Peyer's patch (tissue), 4 donors: ENCODE measurements at regions not wholly inside any gene's neighbourhood (a gene's known extent, or its start where the extent isn't known, plus 50 kb on each side); places are given as distances from the start of the nearest gene placed in this dataset.
"Not testable (repeated sequence)": the region's sequence is repeated elsewhere in the genome, so short reads cannot be mapped to it uniquely, and the experiment has no call there.

ENCODE experiments used
- DNase-seq, 3 donors: peaks; one replicate each; pipeline ENCODE4 v3.0.0-alpha.2; 2017 to 2019
- H3K27ac ChIP-seq, 4 donors: fragments of 200-600 bp; sonication (generic); one replicate each; pipeline ENCODE4 v1.5.1; 2016 to 2019
- H3K27me3 ChIP-seq, 2 donors: fragments of 200-600 bp; sonication (generic); one replicate each; pipeline ENCODE4 v1.5.1; 2019
- H3K36me3 ChIP-seq, 3 donors: fragments of 200-600 bp; sonication (generic); one replicate each; pipeline ENCODE4 v1.5.1; 2016 to 2019
- H3K4me1 ChIP-seq, 4 donors: fragments of 200-600 bp; sonication (generic); one replicate each; pipeline ENCODE4 v1.5.1; 2016 to 2019
- H3K4me3 ChIP-seq, 4 donors: fragments of 200-600 bp; sonication (generic); 1 replicate in 3 of 4; 2 replicates in 1 of 4; pipeline ENCODE4 v1.5.1; 2016 to 2019; ENCODE audit warnings: mild to moderate bottlenecking in 1 of 4
- H3K9me3 ChIP-seq, 4 donors: fragments of 200-600 bp; sonication (generic); one replicate each; pipeline ENCODE4 v1.5.1; 2016 to 2019; ENCODE audit warnings: mild to moderate bottlenecking in 1 of 4
- POLR2A ChIP-seq, 2 donors: fragments of 450-650 bp; IDR thresholded peaks; one replicate each; pipeline ENCODE4 v1.5.1; 2017; ENCODE audit warnings: antibody characterized with exemption in 2 of 2, mild to moderate bottlenecking in 2 of 2, moderate library complexity in 2 of 2
- TF ChIP-seq, protein P1 (sequence below), 6 experiments: fragments of 450-650 bp in 4 of 6; fragments of 200-600 bp in 2 of 6; sonication (generic) in 1 of 6; IDR thresholded peaks; one replicate each; pipeline ENCODE4 v1.5.1; 2017 to 2019; ENCODE audit warnings: antibody characterized with exemption in 6 of 6, mild to moderate bottlenecking in 3 of 6, moderate library complexity in 1 of 6

DNA sequence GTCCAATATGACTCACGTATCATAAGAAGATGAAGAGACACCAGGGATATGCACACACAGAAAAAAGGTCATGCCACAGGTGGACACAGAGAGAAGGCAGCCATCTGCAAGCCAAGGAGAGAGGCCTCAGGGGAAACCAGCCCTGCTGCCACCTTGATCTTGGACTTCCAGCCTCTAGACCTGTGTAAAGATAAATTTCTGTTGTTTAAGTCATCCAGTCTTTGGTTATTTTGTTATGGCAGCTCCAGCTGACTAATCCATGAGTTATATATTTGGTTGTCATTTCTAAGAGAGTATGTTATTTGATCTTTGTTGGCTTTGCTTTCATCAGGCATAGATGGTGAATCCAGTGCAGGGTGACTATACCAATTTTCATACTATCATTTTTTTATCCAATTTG, 130.2 kb upstream of the DAP start:
- Histone ChIP-seq H3K27ac (no peak overlapping the region), H3K4me3 (no peak overlapping the region)

DNA sequence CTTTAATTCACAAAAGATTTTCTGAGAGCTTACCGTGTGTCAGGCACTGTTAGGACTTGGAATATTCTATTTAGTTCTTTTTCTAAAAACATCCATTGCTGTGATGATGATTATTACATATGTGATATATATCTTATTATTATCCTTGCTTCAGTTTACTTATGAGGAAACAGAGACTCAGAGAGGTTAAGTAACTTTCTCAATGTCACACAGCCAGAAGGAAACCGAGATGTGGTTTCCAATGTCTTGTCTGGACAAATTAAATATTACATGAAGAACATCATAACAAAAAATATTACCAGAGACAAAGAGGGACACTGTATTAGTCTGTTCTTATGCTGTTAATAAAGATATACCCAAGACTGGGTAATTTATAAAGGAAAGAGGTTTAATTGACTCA, 125.5 kb upstream of the DAP start:
- Histone ChIP-seq H3K4me1 (no peaks in the 10 kb centered on the region), H3K4me3 (no peak overlapping the region), H3K27ac (no peak overlapping the region), H3K9me3 (no peaks in the 10 kb centered on the region), H3K36me3 (no peaks in the 10 kb centered on the region), H3K27me3 (no peaks in the 10 kb centered on the region)
- DNase-seq = no peak
- TF ChIP-seq, protein P1, sequence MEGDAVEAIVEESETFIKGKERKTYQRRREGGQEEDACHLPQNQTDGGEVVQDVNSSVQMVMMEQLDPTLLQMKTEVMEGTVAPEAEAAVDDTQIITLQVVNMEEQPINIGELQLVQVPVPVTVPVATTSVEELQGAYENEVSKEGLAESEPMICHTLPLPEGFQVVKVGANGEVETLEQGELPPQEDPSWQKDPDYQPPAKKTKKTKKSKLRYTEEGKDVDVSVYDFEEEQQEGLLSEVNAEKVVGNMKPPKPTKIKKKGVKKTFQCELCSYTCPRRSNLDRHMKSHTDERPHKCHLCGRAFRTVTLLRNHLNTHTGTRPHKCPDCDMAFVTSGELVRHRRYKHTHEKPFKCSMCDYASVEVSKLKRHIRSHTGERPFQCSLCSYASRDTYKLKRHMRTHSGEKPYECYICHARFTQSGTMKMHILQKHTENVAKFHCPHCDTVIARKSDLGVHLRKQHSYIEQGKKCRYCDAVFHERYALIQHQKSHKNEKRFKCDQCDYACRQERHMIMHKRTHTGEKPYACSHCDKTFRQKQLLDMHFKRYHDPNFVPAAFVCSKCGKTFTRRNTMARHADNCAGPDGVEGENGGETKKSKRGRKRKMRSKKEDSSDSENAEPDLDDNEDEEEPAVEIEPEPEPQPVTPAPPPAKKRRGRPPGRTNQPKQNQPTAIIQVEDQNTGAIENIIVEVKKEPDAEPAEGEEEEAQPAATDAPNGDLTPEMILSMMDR (IDR thresholded peaks at IDR 0.05) = no peak
- no peak for TF ChIP-seq POLR2A (IDR thresholded peaks at IDR 0.05)

More for the DNA sequence above, 130.2 kb upstream of the DAP start:
- H3K4me1 ChIP-seq = no peaks in the 10 kb centered on the region
- TF ChIP-seq, protein P1 (IDR thresholded peaks at IDR 0.05) = no peak
- no peak for TF ChIP-seq POLR2A (IDR thresholded peaks at IDR 0.05)
- no peaks in the 10 kb centered on the region for H3K27me3 ChIP-seq
- DNase-seq = no peak
- H3K36me3 ChIP-seq = no peaks in the 10 kb centered on the region
- no peaks in the 10 kb centered on the region for H3K9me3 ChIP-seq

DNA sequence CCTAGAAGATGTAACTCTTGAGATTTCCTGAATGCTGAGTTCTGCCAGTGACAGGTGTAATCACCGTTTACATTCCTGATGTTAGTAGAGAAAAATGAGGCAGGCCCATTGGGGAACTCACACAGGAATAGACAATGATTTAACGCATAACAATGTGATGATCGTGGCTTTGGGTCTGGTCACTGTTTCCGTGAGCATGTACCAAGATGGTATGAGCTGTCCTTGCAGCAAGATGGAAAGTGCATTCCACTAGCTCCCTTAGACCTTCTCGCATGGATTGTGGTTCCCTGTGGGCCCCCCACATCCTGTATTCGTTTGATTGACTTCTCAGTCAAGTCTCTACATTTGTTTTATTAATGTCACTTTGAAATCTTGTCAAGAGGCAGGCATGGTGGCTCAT, 124.0 kb upstream of the DAP start:
- no peaks in the 10 kb centered on the region for H3K27me3 ChIP-seq
- TF ChIP-seq, protein P1 (IDR thresholded peaks at IDR 0.05) = no peak
- no peak for TF ChIP-seq POLR2A (IDR thresholded peaks at IDR 0.05)
- H3K27ac ChIP-seq = no peak overlapping the region
- H3K4me3 ChIP-seq = no peak overlapping the region
- H3K9me3 ChIP-seq = no peaks in the 10 kb centered on the region
- no peaks in the 10 kb centered on the region for H3K4me1 ChIP-seq
- no peak for DNase-seq
- no peaks in the 10 kb centered on the region for H3K36me3 ChIP-seq

DNA sequence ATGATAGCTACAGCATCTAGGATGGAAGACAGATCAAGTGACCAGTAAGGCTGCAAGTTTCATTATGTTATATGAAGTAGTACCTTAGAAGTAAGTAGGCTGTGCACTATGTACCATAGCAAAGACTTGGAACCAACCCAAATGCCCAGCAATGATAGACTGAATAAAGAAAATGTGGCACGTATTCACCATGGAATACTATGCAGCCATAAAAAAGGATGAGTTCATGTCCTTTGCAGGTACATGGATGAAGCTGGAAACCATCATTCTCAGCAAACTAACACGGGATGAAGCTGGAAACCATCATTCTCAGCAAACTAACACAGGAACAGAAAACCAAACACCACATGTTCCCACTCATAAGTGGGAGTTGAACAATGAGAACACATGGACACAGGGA, 122.9 kb upstream of the DAP start:
- not testable (repeated sequence) for H3K4me1 ChIP-seq, H3K36me3 ChIP-seq, H3K27me3 ChIP-seq, H3K9me3 ChIP-seq, H3K4me3 ChIP-seq, DNase-seq, H3K27ac ChIP-seq

DNA sequence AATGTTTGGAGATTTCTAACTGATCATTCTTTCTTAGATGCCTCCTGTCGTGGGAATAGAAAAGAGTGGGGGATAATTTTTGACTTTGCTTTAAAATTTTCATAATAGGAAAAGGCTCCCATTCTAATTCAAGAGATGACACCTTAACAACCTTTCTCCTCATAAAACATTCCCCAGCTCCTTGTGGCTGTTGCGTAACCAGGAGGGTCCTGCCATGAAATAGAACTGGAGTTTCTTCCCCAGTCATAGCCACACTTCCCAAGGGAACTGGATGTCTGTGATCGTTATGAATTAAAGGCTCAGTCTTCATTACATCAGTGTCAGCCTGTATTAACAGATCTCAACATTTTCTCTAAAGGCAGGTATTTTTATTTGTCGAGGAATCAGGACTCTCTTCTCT, 119.9 kb upstream of the DAP start:
- no peak overlapping the region for H3K27ac ChIP-seq
- no peak for DNase-seq
- H3K36me3 ChIP-seq = no peaks in the 10 kb centered on the region
- H3K4me1 ChIP-seq = no peaks in the 10 kb centered on the region
- H3K9me3 ChIP-seq = no peaks in the 10 kb centered on the region
- TF ChIP-seq POLR2A (IDR thresholded peaks at IDR 0.05) = no peak
- TF ChIP-seq, protein P1 (IDR thresholded peaks at IDR 0.05) = no peak
- H3K4me3 ChIP-seq = no peak overlapping the region
- no peaks in the 10 kb centered on the region for H3K27me3 ChIP-seq

DNA sequence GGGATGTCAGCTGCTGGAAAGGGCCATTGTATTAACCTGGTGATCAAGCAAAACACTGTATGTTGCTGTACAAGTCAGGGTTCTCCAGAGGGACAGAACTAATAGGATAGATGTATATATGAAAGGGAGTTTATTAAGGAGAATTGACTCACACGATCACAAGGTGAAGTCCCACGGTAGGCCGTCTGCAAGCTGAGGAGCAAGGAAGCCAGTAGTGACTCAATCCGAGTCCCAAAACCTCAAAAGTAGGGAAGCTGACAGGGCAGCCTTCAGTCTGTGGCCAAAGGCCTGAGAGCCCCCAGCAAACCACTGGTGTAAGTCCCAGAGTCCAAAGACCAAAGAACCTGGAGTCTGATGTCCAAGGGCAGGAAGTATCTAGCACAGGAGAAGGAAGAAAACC, 116.0 kb upstream of the DAP start:
- not testable (repeated sequence) for H3K36me3 ChIP-seq, H3K9me3 ChIP-seq, H3K4me3 ChIP-seq, H3K27ac ChIP-seq, H3K27me3 ChIP-seq, H3K4me1 ChIP-seq, DNase-seq

DNA sequence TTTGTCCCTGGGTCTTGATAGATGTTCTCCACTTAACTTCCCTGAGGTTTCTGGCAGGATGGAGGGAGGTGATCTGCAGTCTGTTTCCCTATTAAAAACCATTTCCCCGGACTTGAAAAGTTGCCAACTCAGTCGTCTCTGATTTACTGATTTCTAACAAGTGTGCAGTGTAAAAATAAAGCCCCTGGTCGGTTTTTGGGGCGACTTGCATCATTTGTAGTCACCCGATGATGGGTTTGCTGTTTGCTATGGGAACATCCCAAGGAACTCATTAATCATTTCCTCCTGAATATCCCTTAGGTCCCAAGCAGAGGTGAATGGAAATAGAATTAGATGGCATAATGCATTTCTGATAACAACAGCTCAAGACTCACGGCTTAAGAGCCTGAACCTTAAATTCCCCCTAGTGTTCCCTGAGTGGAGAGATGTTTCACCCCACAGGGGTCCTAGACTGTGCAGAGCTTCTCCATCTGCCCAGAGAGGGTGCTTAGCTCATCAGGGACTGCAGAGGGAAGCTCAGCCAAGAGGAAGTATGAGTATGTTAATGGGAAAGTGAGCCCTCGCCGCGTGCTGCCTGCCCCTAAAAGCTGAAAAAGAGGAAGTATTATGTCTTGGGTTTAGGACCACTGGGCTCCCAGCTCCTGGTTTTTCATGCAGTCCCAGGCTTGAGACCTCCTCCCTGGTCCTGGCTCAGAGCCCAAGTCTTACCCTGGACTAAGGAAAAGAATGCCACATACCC, 115.1 kb upstream of the DAP start:
- no peak for DNase-seq
- no peak overlapping the region for H3K4me3 ChIP-seq
- TF ChIP-seq, protein P1 (IDR thresholded peaks at IDR 0.05) = no peak
- no peak for TF ChIP-seq POLR2A (IDR thresholded peaks at IDR 0.05)
- H3K27ac ChIP-seq = no peak overlapping the region
- no peaks in the 10 kb centered on the region for H3K27me3 ChIP-seq
- no peaks in the 10 kb centered on the region for H3K9me3 ChIP-seq
- H3K4me1 ChIP-seq = no peaks in the 10 kb centered on the region
- no peaks in the 10 kb centered on the region for H3K36me3 ChIP-seq
